Central memory CD8-positive, alpha-beta T cell (primary cell): ENCODE measurements at regions not wholly inside any gene's neighbourhood (a gene's known extent, or its start where the extent isn't known, plus 50 kb on each side); places are given as distances from the start of the nearest gene placed in this dataset.

Source experiments
- ATAC-seq: fragments of 150-1000 bp; cut with Tn5 transposase; replicated peaks from 2 replicates; pipeline ENCODE4 v1.10.0; 2022; ENCODE audit warnings: mild to moderate bottlenecking, moderate FRiP score, moderate number of reproducible peaks; ENCODE audit not compliant: poor library complexity, severe bottlenecking; ENCODE audit errors: extremely low read depth
- DNase-seq, 2 donors: peaks; one replicate each; pipeline ENCODE4 v3.0.0; 2021; ENCODE audit warnings: low spot score in 2 of 2
- H3K27ac Mint-ChIP-seq: one replicate; pipeline ENCODE4 v1.8.0; 2022; ENCODE audit warnings: low read depth, mild to moderate bottlenecking, moderate library complexity, mixed read lengths
- H3K27me3 Mint-ChIP-seq: one replicate; pipeline ENCODE4 v1.8.0; 2022; ENCODE audit warnings: mixed read lengths
- H3K36me3 Mint-ChIP-seq: one replicate; pipeline ENCODE4 v1.8.0; 2022; ENCODE audit warnings: mild to moderate bottlenecking, moderate library complexity, mixed read lengths; ENCODE audit not compliant: insufficient read depth
- H3K4me1 Mint-ChIP-seq: one replicate; pipeline ENCODE4 v1.8.0; 2022; ENCODE audit warnings: mixed read lengths
- H3K4me3 Mint-ChIP-seq: one replicate; pipeline ENCODE4 v1.8.0; 2022; ENCODE audit warnings: mild to moderate bottlenecking, moderate library complexity, mixed read lengths
- H3K9me3 Mint-ChIP-seq: one replicate; pipeline ENCODE4 v1.8.0; 2022; ENCODE audit warnings: mixed read lengths

- Mint-ChIP-seq H3K36me3 (no peaks in the 10 kb centered on the region), H3K27ac (no peak overlapping the region), H3K27me3 (no peaks in the 10 kb centered on the region), H3K4me1 (no peaks in the 10 kb centered on the region), H3K9me3 (no peaks in the 10 kb centered on the region), H3K4me3 (no peak overlapping the region)
- no peak for DNase-seq
- ATAC-seq: no peak
Observed at GRCh38 chr14:42200957-42201356, 594.3 kb downstream of the LRFN5 start.

- Mint-ChIP-seq H3K36me3 (no peaks in the 10 kb centered on the region), H3K9me3 (peaks cover 6% of the 10 kb centered on the region), H3K4me3 (no peak overlapping the region), H3K4me1 (no peaks in the 10 kb centered on the region), H3K27ac (no peak overlapping the region), H3K27me3 (no peaks in the 10 kb centered on the region)
- ATAC-seq (no peak), DNase-seq (no peak)
Observed at GRCh38 chr14:42198010-42198409, 591.3 kb downstream of the LRFN5 start.

- DNase-seq: no peak
- no peaks in the 10 kb centered on the region for H3K4me1 Mint-ChIP-seq
- H3K4me3 Mint-ChIP-seq: no peak overlapping the region
Observed at GRCh38 chr14:42192738-42193653, 586.3 kb downstream of the LRFN5 start.

GRCh38 chr14:42190744-42191143, 584.1 kb downstream of the LRFN5 start:
- no peaks in the 10 kb centered on the region for H3K4me1 Mint-ChIP-seq
- no peaks in the 10 kb centered on the region for H3K27me3 Mint-ChIP-seq
- no peak overlapping the region for H3K27ac Mint-ChIP-seq
- no peak for ATAC-seq
- no peaks in the 10 kb centered on the region for H3K36me3 Mint-ChIP-seq
- H3K9me3 Mint-ChIP-seq: peaks cover 30% of the 10 kb centered on the region
- H3K4me3 Mint-ChIP-seq: no peak overlapping the region
- no peak for DNase-seq

More at GRCh38 chr14:42192738-42193653, 586.3 kb downstream of the LRFN5 start:
- ATAC-seq: no peak
- no peaks in the 10 kb centered on the region for H3K36me3 Mint-ChIP-seq
- peaks cover 18% of the 10 kb centered on the region for H3K9me3 Mint-ChIP-seq
- no peaks in the 10 kb centered on the region for H3K27me3 Mint-ChIP-seq
- no peak overlapping the region for H3K27ac Mint-ChIP-seq

- H3K4me3 Mint-ChIP-seq: no peak overlapping the region
- peaks cover 26% of the 10 kb centered on the region for H3K9me3 Mint-ChIP-seq
- H3K27me3 Mint-ChIP-seq: no peaks in the 10 kb centered on the region
- no peak for DNase-seq
- no peaks in the 10 kb centered on the region for H3K36me3 Mint-ChIP-seq
- no peak for ATAC-seq
- no peaks in the 10 kb centered on the region for H3K4me1 Mint-ChIP-seq
- no peak overlapping the region for H3K27ac Mint-ChIP-seq
Observed at GRCh38 chr14:42187846-42188245, 581.2 kb downstream of the LRFN5 start.

GRCh38 chr14:42185718-42186117, 579.0 kb downstream of the LRFN5 start:
- Mint-ChIP-seq H3K9me3 (peaks cover 20% of the 10 kb centered on the region), H3K4me1 (no peaks in the 10 kb centered on the region), H3K27ac (no peak overlapping the region), H3K36me3 (no peaks in the 10 kb centered on the region), H3K4me3 (no peak overlapping the region), H3K27me3 (no peaks in the 10 kb centered on the region)
- DNase-seq (no peak), ATAC-seq (no peak)

- Mint-ChIP-seq H3K4me3 (no peak overlapping the region), H3K36me3 (no peaks in the 10 kb centered on the region), H3K4me1 (no peaks in the 10 kb centered on the region), H3K27ac (no peak overlapping the region), H3K27me3 (no peaks in the 10 kb centered on the region), H3K9me3 (peaks cover 12% of the 10 kb centered on the region)
- ATAC-seq (no peak), DNase-seq (no peak)
Observed at GRCh38 chr14:42174357-42174756, 567.7 kb downstream of the LRFN5 start.

GRCh38 chr14:42173206-42173605, 566.5 kb downstream of the LRFN5 start:
- no peak for ATAC-seq
- H3K36me3 Mint-ChIP-seq: no peaks in the 10 kb centered on the region
- no peak for DNase-seq
- peaks cover 22% of the 10 kb centered on the region for H3K9me3 Mint-ChIP-seq
- no peak overlapping the region for H3K4me3 Mint-ChIP-seq
- H3K4me1 Mint-ChIP-seq: no peaks in the 10 kb centered on the region
- H3K27me3 Mint-ChIP-seq: no peaks in the 10 kb centered on the region
- H3K27ac Mint-ChIP-seq: no peak overlapping the region

- Mint-ChIP-seq H3K36me3 (no peaks in the 10 kb centered on the region), H3K27me3 (no peaks in the 10 kb centered on the region), H3K9me3 (peaks cover 28% of the 10 kb centered on the region), H3K27ac (no peak overlapping the region), H3K4me3 (no peak overlapping the region), H3K4me1 (no peaks in the 10 kb centered on the region)
- DNase-seq (no peak), ATAC-seq (no peak)
Observed at GRCh38 chr14:42172304-42172703, 565.6 kb downstream of the LRFN5 start.

- Mint-ChIP-seq H3K4me3 (no peak overlapping the region), H3K27me3 (no peaks in the 10 kb centered on the region), H3K4me1 (no peaks in the 10 kb centered on the region), H3K36me3 (no peaks in the 10 kb centered on the region), H3K9me3 (peaks cover 25% of the 10 kb centered on the region), H3K27ac (no peak overlapping the region)
- DNase-seq (no peak), ATAC-seq (no peak)
Observed at GRCh38 chr14:42163136-42163535, 556.5 kb downstream of the LRFN5 start.

GRCh38 chr14:42159138-42159537, 552.5 kb downstream of the LRFN5 start:
- no peak overlapping the region for H3K4me3 Mint-ChIP-seq
- DNase-seq: no peak
- ATAC-seq: no peak
- H3K4me1 Mint-ChIP-seq: no peaks in the 10 kb centered on the region
- no peaks in the 10 kb centered on the region for H3K27me3 Mint-ChIP-seq
- peaks cover 13% of the 10 kb centered on the region for H3K9me3 Mint-ChIP-seq
- no peaks in the 10 kb centered on the region for H3K36me3 Mint-ChIP-seq
- no peak overlapping the region for H3K27ac Mint-ChIP-seq

- Mint-ChIP-seq H3K27ac (no peak overlapping the region), H3K4me3 (no peak overlapping the region), H3K9me3 (peaks cover 11% of the 10 kb centered on the region), H3K27me3 (no peaks in the 10 kb centered on the region), H3K4me1 (no peaks in the 10 kb centered on the region), H3K36me3 (no peaks in the 10 kb centered on the region)
- no peak for ATAC-seq
- DNase-seq: no peak
Observed at GRCh38 chr14:42149609-42150261, 543.1 kb downstream of the LRFN5 start.

- H3K4me3 Mint-ChIP-seq: no peak overlapping the region
Observed at GRCh38 chr14:42145766-42146165, 539.1 kb downstream of the LRFN5 start.

More at GRCh38 chr14:42145766-42146165, 539.1 kb downstream of the LRFN5 start:
- Mint-ChIP-seq H3K27ac (no peak overlapping the region), H3K27me3 (no peaks in the 10 kb centered on the region), H3K36me3 (no peaks in the 10 kb centered on the region), H3K4me1 (no peaks in the 10 kb centered on the region), H3K9me3 (peaks cover 12% of the 10 kb centered on the region)
- DNase-seq (no peak), ATAC-seq (no peak)
